ENCODE measurements at regions not wholly inside any gene's neighbourhood (a gene's known extent, or its start where the extent isn't known, plus 50 kb on each side); places are given as distances from the start of the nearest gene placed in this dataset.

GRCh38 chr22:47918276-47918921, 1155.9 kb downstream of the TBC1D22A start:
- Histone ChIP-seq H3K4me1 (ENCODE audit: low read depth) (no peaks in the 10 kb centered on the region), H3K27ac (no peak overlapping the region), H3K4me3 (no peak overlapping the region), H3K9me3 (ENCODE audit: low read depth) (no peaks in the 10 kb centered on the region), H3K27me3 (no peaks in the 10 kb centered on the region), H3K36me3 (no peaks in the 10 kb centered on the region)
- TF ChIP-seq CTCF (IDR thresholded peaks at IDR 0.05; ENCODE audit: low read depth, low read length), result no peak
- DNase-seq (ENCODE audit: low read depth in 1 of 2, low spot score in 1 of 2), result no peak

- no peak for DNase-seq (ENCODE audit: low read depth in 1 of 2, low spot score in 1 of 2)
- TF ChIP-seq CTCF (IDR thresholded peaks at IDR 0.05; ENCODE audit: low read depth, low read length), result no peak
- Histone ChIP-seq H3K9me3 (ENCODE audit: low read depth) (no peaks in the 10 kb centered on the region), H3K4me3 (no peak overlapping the region), H3K27me3 (no peaks in the 10 kb centered on the region), H3K4me1 (ENCODE audit: low read depth) (no peaks in the 10 kb centered on the region), H3K27ac (no peak overlapping the region), H3K36me3 (no peaks in the 10 kb centered on the region)
Observed at GRCh38 chr22:47914481-47915097, 1152.1 kb downstream of the TBC1D22A start.

- no peak for TF ChIP-seq CTCF (IDR thresholded peaks at IDR 0.05; ENCODE audit: low read depth, low read length)
- Histone ChIP-seq H3K27me3 (no peaks in the 10 kb centered on the region), H3K4me3 (no peak overlapping the region), H3K9me3 (ENCODE audit: low read depth) (no peaks in the 10 kb centered on the region), H3K4me1 (ENCODE audit: low read depth) (no peaks in the 10 kb centered on the region), H3K27ac (no peak overlapping the region), H3K36me3 (no peaks in the 10 kb centered on the region)
- no peak for DNase-seq (ENCODE audit: low read depth in 1 of 2, low spot score in 1 of 2)
Observed at GRCh38 chr22:47902646-47903180, 1140.3 kb downstream of the TBC1D22A start.

- H3K4me1 ChIP-seq (ENCODE audit: low read depth), result no peaks in the 10 kb centered on the region
- H3K4me3 ChIP-seq, result no peak overlapping the region
- no peak for TF ChIP-seq CTCF (IDR thresholded peaks at IDR 0.05; ENCODE audit: low read depth, low read length)
- no peaks in the 10 kb centered on the region for H3K9me3 ChIP-seq (ENCODE audit: low read depth)
- no peaks in the 10 kb centered on the region for H3K27me3 ChIP-seq
- no peaks in the 10 kb centered on the region for H3K36me3 ChIP-seq
- H3K27ac ChIP-seq, result no peak overlapping the region
- no peak for DNase-seq (ENCODE audit: low read depth in 1 of 2, low spot score in 1 of 2)
Observed at GRCh38 chr22:47901911-47902310, 1139.5 kb downstream of the TBC1D22A start.

GRCh38 chr22:47899894-47900293, 1137.4 kb downstream of the TBC1D22A start:
- no peak for TF ChIP-seq CTCF (IDR thresholded peaks at IDR 0.05; ENCODE audit: low read depth, low read length)
- Histone ChIP-seq H3K27me3 (no peaks in the 10 kb centered on the region), H3K36me3 (no peaks in the 10 kb centered on the region), H3K27ac (no peak overlapping the region), H3K4me3 (no peak overlapping the region), H3K4me1 (ENCODE audit: low read depth) (no peaks in the 10 kb centered on the region), H3K9me3 (ENCODE audit: low read depth) (no peaks in the 10 kb centered on the region)
- no peak for DNase-seq (ENCODE audit: low read depth in 1 of 2, low spot score in 1 of 2)
